Stimulated activated CD4-positive, alpha-beta T cell treated with anti-CD3 and anti-CD28 coated beads, Interleukin-4, amount 100 ng/mL, for 1 hour (primary cell): ENCODE measurements at regions not wholly inside any gene's neighbourhood (a gene's known extent, or its start where the extent isn't known, plus 50 kb on each side); places are given as distances from the start of the nearest gene placed in this dataset.

Source experiments
- DNase-seq: peaks from one replicate; pipeline ENCODE4 v3.0.0-alpha.2; 2020

- DNase-seq = no peak
Measured at GRCh38 chr13:105817498-105817897, 718.0 kb downstream of the EFNB2 start.

GRCh38 chr13:105816994-105817393 lies 718.5 kb downstream of the EFNB2 start:
- DNase-seq = no peak

GRCh38 chr13:105814902-105815250 lies 720.6 kb downstream of the EFNB2 start:
- no peak for DNase-seq

- DNase-seq = no peak
Measured at GRCh38 chr13:105814219-105814901, 721.1 kb downstream of the EFNB2 start.

- DNase-seq = no peak
Measured at GRCh38 chr13:105806628-105806920, 728.9 kb downstream of the EFNB2 start.

GRCh38 chr13:105805892-105806627 lies 729.4 kb downstream of the EFNB2 start:
- no peak for DNase-seq

GRCh38 chr13:105804561-105805190 lies 730.8 kb downstream of the EFNB2 start:
- no peak for DNase-seq

GRCh38 chr13:105799155-105799554 lies 736.3 kb downstream of the EFNB2 start:
- DNase-seq = no peak

- DNase-seq = no peak
Measured at GRCh38 chr13:105798541-105798940, 736.9 kb downstream of the EFNB2 start.

GRCh38 chr13:105796081-105796480 lies 739.4 kb downstream of the EFNB2 start:
- DNase-seq = no peak

GRCh38 chr13:105790923-105791322 lies 744.5 kb downstream of the EFNB2 start:
- DNase-seq = no peak

- DNase-seq = no peak
Measured at GRCh38 chr13:105788530-105788929, 746.9 kb downstream of the EFNB2 start.

GRCh38 chr13:105787632-105788031 lies 747.8 kb downstream of the EFNB2 start:
- no peak for DNase-seq

- DNase-seq = no peak
Measured at GRCh38 chr13:105785436-105785835, 750.0 kb downstream of the EFNB2 start.

- no peak for DNase-seq
Measured at GRCh38 chr13:105783261-105783660, 752.2 kb downstream of the EFNB2 start.

- DNase-seq = no peak
Measured at GRCh38 chr13:105778196-105778595, 757.3 kb downstream of the EFNB2 start.

GRCh38 chr13:105774739-105775460 lies 760.6 kb downstream of the EFNB2 start:
- no peak for DNase-seq

- no peak for DNase-seq
Measured at GRCh38 chr13:105773863-105774538, 761.5 kb downstream of the EFNB2 start.

GRCh38 chr13:105773241-105773640 lies 762.2 kb downstream of the EFNB2 start:
- no peak for DNase-seq

- DNase-seq = no peak
Measured at GRCh38 chr13:105764486-105764885, 771.0 kb downstream of the EFNB2 start.

GRCh38 chr13:105763851-105764250 lies 771.6 kb downstream of the EFNB2 start:
- no peak for DNase-seq

GRCh38 chr13:105762096-105762495 lies 773.4 kb downstream of the EFNB2 start:
- DNase-seq = no peak
